Transverse colon (tissue), 4 donors: ENCODE measurements at regions not wholly inside any gene's neighbourhood (a gene's known extent, or its start where the extent isn't known, plus 50 kb on each side); places are given as distances from the start of the nearest gene placed in this dataset.

Experiments used
- DNase-seq: peaks from one replicate; pipeline ENCODE4 v3.0.0-alpha.2; 2019
- H3K27ac ChIP-seq, 4 donors: fragments of 200-600 bp; sonication (generic); 2 replicates each; pipeline ENCODE4 v1.5.1; 2016 to 2018; ENCODE audit warnings: inconsistent platforms in 4 of 4
- H3K27me3 ChIP-seq: fragments of 200-600 bp; sonication (generic); 2 replicates; pipeline ENCODE4 v1.5.1; 2017; ENCODE audit warnings: inconsistent platforms
- H3K36me3 ChIP-seq, 4 donors: fragments of 200-600 bp; sonication (generic); 2 replicates each; pipeline ENCODE4 v1.5.1; 2017 to 2019; ENCODE audit warnings: inconsistent platforms in 4 of 4
- H3K4me1 ChIP-seq, 4 donors: fragments of 200-600 bp; sonication (generic); 2 replicates each; pipeline ENCODE4 v1.5.1; 2017 to 2020; ENCODE audit warnings: inconsistent platforms in 4 of 4
- H3K4me3 ChIP-seq, 4 donors: fragments of 200-600 bp; sonication (generic); 1 replicate in 1 of 4; 2 replicates in 3 of 4; pipeline versions ENCODE4 v1.5.1 to v1.6.1; 2017 to 2019; ENCODE audit warnings: inconsistent platforms in 4 of 4
- H3K9me3 ChIP-seq, 2 donors: fragments of 200-600 bp; sonication (generic); 2 replicates each; pipeline ENCODE4 v1.5.1; 2017 to 2019; ENCODE audit warnings: inconsistent platforms in 2 of 2
- EP300 ChIP-seq: sonication (generic); formaldehyde crosslinking; IDR thresholded peaks from one replicate; pipeline ENCODE4 v1.6.1; 2017; ENCODE audit warnings: antibody characterized with exemption, low read depth
- POLR2A ChIP-seq: fragments of 450-650 bp; IDR thresholded peaks from one replicate; pipeline ENCODE4 v1.6.1; 2016; ENCODE audit warnings: antibody characterized with exemption, mild to moderate bottlenecking, moderate library complexity
- POLR2AphosphoS5 ChIP-seq, 3 donors: sonication (generic); formaldehyde crosslinking; IDR thresholded peaks; one replicate each; pipeline ENCODE4 v1.6.1; 2016; ENCODE audit warnings: antibody characterized with exemption in 3 of 3
- WGBS, 2 donors: methylation state at CpG; one replicate each; pipeline ENCODE4 v1.1.5; 2018; ENCODE audit warnings: low coverage in 1 of 2; 5-methylcytosine and 5-hydroxymethylcytosine counted together
- in situ Hi-C, 4 donors: fragments of 200-750 bp; cut with MboI; loops; one replicate each; pipeline versions ENCODE4 v1.15.0 to v1.15.1; 2017; ENCODE audit warnings: low sequenced_read_pairs in 3 of 4, low pct_ligation_motif_present in 1 of 4, low pct_unique_long_range_greater_than_20kb in 1 of 4
- intact Hi-C: fragments of 100-400 bp; cut with DNase I; formaldehyde crosslinking; loops from one replicate; pipeline ENCODE4 v1.15.1; 2023; ENCODE audit warnings: low total_unique reads
- TF ChIP-seq, protein P1 (sequence below), 5 experiments: fragments of 200-600 bp in 3 of 5; fragments of 450-650 bp in 2 of 5; sonication (generic) in 3 of 5; IDR thresholded peaks; 1 replicate in 2 of 5; 2 replicates in 3 of 5; pipeline ENCODE4 v1.5.1; 2016 to 2017; ENCODE audit warnings: antibody characterized with exemption in 5 of 5, inconsistent platforms in 3 of 5, mild to moderate bottlenecking in 2 of 5, moderate library complexity in 1 of 5

DNA sequence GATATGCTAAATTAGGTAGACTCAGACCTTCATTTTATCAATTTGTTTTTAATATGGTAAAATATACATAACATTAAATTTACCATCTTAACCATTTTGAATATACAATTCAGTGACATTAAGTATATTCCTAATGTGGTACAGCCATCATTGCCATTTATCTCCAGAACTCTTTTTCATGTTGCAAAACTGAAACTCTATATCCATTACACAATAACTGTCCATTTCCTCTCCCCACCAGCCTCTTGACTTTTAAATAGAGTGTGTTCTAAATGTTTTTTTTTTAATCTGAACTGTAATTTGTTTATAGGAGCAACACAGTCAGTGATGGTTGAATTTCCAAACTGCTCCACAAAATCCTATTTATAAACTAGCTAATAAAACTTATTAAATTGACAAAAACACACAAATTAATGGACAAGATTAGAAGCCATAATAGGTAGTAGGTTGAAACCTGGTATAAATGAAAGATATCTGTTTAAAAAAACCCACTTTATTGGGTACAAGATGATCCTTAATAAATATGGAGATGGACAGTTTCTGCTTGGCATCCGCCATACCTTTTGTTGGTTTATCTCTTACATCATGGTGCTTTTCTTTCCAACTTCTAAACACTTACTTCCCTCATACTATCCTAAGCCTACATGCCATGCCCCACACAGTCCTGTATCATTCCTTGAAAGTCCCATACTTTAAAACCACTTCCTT, 142.4 kb downstream of the ZPLD1 start:
- no peaks in the 10 kb centered on the region for H3K9me3 ChIP-seq
- no peaks in the 10 kb centered on the region for H3K36me3 ChIP-seq
- no peak for DNase-seq
- no peaks in the 10 kb centered on the region for H3K4me1 ChIP-seq
- H3K27me3 ChIP-seq = no peaks in the 10 kb centered on the region
- TF ChIP-seq POLR2AphosphoS5 (IDR thresholded peaks at IDR 0.05) = no peak
- TF ChIP-seq, protein P1, sequence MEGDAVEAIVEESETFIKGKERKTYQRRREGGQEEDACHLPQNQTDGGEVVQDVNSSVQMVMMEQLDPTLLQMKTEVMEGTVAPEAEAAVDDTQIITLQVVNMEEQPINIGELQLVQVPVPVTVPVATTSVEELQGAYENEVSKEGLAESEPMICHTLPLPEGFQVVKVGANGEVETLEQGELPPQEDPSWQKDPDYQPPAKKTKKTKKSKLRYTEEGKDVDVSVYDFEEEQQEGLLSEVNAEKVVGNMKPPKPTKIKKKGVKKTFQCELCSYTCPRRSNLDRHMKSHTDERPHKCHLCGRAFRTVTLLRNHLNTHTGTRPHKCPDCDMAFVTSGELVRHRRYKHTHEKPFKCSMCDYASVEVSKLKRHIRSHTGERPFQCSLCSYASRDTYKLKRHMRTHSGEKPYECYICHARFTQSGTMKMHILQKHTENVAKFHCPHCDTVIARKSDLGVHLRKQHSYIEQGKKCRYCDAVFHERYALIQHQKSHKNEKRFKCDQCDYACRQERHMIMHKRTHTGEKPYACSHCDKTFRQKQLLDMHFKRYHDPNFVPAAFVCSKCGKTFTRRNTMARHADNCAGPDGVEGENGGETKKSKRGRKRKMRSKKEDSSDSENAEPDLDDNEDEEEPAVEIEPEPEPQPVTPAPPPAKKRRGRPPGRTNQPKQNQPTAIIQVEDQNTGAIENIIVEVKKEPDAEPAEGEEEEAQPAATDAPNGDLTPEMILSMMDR (IDR thresholded peaks at IDR 0.05) = no peak
- TF ChIP-seq EP300 = no peak
- TF ChIP-seq POLR2A = no peak
- 89 to 93% methylated on average over 1 of the region's 1 CpG for WGBS, 2 donors
- in situ Hi-C loops = no loop called here
- no peak overlapping the region for H3K4me3 ChIP-seq
- no peak overlapping the region for H3K27ac ChIP-seq
- intact Hi-C loops = no loop called here

DNA sequence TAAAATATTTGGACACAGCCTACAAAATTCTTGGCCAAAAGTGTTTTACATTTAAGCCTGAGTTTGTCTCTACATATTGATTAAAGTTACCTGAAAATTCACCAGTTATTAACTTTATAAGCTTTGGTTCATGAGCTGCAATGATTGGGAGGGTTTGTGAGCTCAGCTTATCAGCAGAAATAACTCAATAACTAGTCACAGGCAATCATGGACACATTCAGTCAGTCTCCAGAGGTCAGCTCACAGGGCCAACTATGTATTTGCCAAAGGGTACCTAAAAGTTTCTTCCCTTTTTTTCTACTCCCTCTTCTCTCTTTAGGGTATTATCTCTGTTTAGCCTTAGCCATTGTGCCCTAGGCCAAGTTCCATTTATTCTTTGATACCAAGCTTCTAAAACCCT, 145.9 kb downstream of the ZPLD1 start:
- Histone ChIP-seq H3K4me1 (no peaks in the 10 kb centered on the region), H3K27ac (no peak overlapping the region), H3K36me3 (no peaks in the 10 kb centered on the region), H3K9me3 (no peaks in the 10 kb centered on the region), H3K4me3 (no peak overlapping the region), H3K27me3 (no peaks in the 10 kb centered on the region)
- DNase-seq = no peak
- in situ Hi-C loops (no loop called here), intact Hi-C loops (no loop called here)
- TF ChIP-seq POLR2A (no peak), EP300 (no peak), POLR2AphosphoS5 (IDR thresholded peaks at IDR 0.05) (no peak)
- TF ChIP-seq, protein P1 (IDR thresholded peaks at IDR 0.05) = no peak

DNA sequence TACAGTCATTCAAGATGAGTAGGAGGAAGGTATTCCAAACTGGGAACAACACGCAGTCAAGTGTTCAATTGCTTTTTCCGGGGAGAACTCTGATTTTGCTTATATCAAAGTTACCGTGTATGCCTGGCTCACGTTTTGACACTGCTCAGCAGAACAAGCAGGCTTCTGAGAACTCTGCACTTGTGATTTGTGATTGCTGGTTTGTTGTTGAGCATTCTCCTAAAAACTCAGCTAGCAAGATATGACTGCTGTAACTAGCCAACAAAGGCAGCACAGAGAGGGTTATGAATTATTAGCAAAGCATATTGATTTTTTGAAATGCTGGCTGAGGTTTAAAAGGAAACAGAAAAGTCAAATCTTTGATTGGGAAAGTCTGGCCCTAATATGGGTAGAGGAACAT, 151.7 kb downstream of the ZPLD1 start:
- no peak for DNase-seq
- intact Hi-C loops = no loop called here
- no peaks in the 10 kb centered on the region for H3K9me3 ChIP-seq
- H3K4me1 ChIP-seq = no peaks in the 10 kb centered on the region
- 81 to 89% methylated on average over 4 of the region's 4 CpGs for WGBS, 2 donors
- in situ Hi-C loops = no loop called here
- H3K27ac ChIP-seq = no peak overlapping the region
- H3K36me3 ChIP-seq = no peaks in the 10 kb centered on the region
- no peaks in the 10 kb centered on the region for H3K27me3 ChIP-seq
- TF ChIP-seq POLR2A = no peak
- H3K4me3 ChIP-seq = no peak overlapping the region

DNA sequence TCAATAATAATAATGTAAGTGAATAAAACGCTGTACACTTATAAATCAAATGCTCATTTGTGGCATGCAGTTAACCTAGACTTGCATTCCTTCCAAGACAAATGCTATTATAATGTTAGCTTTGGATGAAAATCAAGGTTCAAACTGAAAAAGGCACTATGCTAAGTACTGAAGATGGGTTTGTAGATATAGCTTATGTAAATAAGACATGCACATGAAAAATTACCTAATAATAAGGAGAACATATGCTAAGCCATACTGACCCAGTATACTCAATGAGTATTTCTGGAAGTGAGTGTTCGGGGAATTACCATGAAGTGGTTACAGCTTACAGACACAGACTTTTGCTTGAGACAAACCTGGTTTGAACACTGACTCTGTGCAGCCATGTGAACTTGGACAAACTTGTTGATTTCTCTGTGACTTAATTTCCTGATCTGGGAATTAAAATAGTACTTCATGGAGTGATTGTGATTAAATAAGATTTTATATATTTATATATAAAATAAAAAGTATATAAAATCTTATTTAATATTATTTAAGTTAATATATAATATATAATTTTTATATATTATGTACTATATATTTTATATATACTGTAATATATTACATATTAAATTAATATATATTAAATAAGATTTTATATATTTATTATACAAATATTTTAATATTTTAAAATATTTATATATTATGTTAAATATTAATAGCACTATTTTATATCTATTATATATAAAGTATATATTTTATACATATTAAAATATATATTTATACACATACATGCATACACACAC, 159.2 kb downstream of the ZPLD1 start:
- no peak for TF ChIP-seq EP300
- TF ChIP-seq, protein P1 (IDR thresholded peaks at IDR 0.05) = no peak
- no peak for TF ChIP-seq POLR2AphosphoS5 (IDR thresholded peaks at IDR 0.05)
- no peak for TF ChIP-seq POLR2A
- Histone ChIP-seq H3K4me1 (no peaks in the 10 kb centered on the region), H3K4me3 (no peak overlapping the region), H3K36me3 (no peaks in the 10 kb centered on the region), H3K27me3 (no peaks in the 10 kb centered on the region), H3K27ac (no peak overlapping the region), H3K9me3 (no peaks in the 10 kb centered on the region)
- 75% methylated on average over 2 of the region's 2 CpGs for WGBS, 2 donors
- intact Hi-C loops = no loop called here
- in situ Hi-C loops = no loop called here
- no peak for DNase-seq
